ENCODE measurements at regions not wholly inside any gene's neighbourhood (a gene's known extent, or its start where the extent isn't known, plus 50 kb on each side); places are given as distances from the start of the nearest gene placed in this dataset.
"Not testable (repeated sequence)": the region's sequence is repeated elsewhere in the genome, so short reads cannot be mapped to it uniquely, and the experiment has no call there.

- Mint-ChIP-seq H3K9me3 (peaks cover 0 to 3% (median 3%) of the 10 kb centered on the region in 3 donors), H3K27ac (no peak overlapping the region), H3K4me3 (no peak overlapping the region), H3K36me3 (peaks cover 2% of the 10 kb centered on the region), H3K4me1 (no peaks in the 10 kb centered on the region), H3K27me3 (peaks cover 11% of the 10 kb centered on the region)
Measured at GRCh38 chr14:104476437-104476836, 103.1 kb upstream of the C14orf180 start.

GRCh38 chr14:104477117-104477623 lies 102.4 kb upstream of the C14orf180 start:
- peak overlapping the region in 1 of 3 donors; percentile 27 for H3K27ac Mint-ChIP-seq
- H3K4me3 Mint-ChIP-seq, result no peak overlapping the region
- H3K27me3 Mint-ChIP-seq, result peaks cover 11% of the 10 kb centered on the region
- no peaks in the 10 kb centered on the region for H3K4me1 Mint-ChIP-seq
- peaks cover 2% of the 10 kb centered on the region for H3K36me3 Mint-ChIP-seq
- H3K9me3 Mint-ChIP-seq, result peaks cover 0 to 9% (median 8%) of the 10 kb centered on the region in 3 donors

GRCh38 chr14:104477666-104478380 lies 101.7 kb upstream of the C14orf180 start:
- peaks cover 2% of the 10 kb centered on the region for H3K36me3 Mint-ChIP-seq
- peak overlapping the region in 1 of 3 donors; percentile 27 for H3K27ac Mint-ChIP-seq
- H3K4me3 Mint-ChIP-seq, result no peak overlapping the region
- H3K27me3 Mint-ChIP-seq, result peaks cover 11% of the 10 kb centered on the region
- peaks cover under 1 to 11% (median 10%) of the 10 kb centered on the region in 3 donors for H3K9me3 Mint-ChIP-seq
- no peaks in the 10 kb centered on the region for H3K4me1 Mint-ChIP-seq

- peaks cover 11% of the 10 kb centered on the region for H3K27me3 Mint-ChIP-seq
- no peaks in the 10 kb centered on the region for H3K4me1 Mint-ChIP-seq
- peaks cover 6 to 19% (median 16%) of the 10 kb centered on the region in 3 donors for H3K9me3 Mint-ChIP-seq
- peaks cover 2% of the 10 kb centered on the region for H3K36me3 Mint-ChIP-seq
- H3K4me3 Mint-ChIP-seq, result no peak overlapping the region
- H3K27ac Mint-ChIP-seq, result no peak overlapping the region
Measured at GRCh38 chr14:104478656-104479055, 100.9 kb upstream of the C14orf180 start.

GRCh38 chr14:104479901-104480300 lies 99.7 kb upstream of the C14orf180 start:
- H3K27ac Mint-ChIP-seq, result no peak overlapping the region
- peaks cover 11% of the 10 kb centered on the region for H3K27me3 Mint-ChIP-seq
- H3K4me3 Mint-ChIP-seq, result no peak overlapping the region
- H3K4me1 Mint-ChIP-seq, result no peaks in the 10 kb centered on the region
- peaks cover 6 to 23% (median 16%) of the 10 kb centered on the region in 3 donors for H3K9me3 Mint-ChIP-seq
- H3K36me3 Mint-ChIP-seq, result peaks cover 2% of the 10 kb centered on the region

GRCh38 chr14:104481323-104481722 lies 98.2 kb upstream of the C14orf180 start:
- no peak overlapping the region for H3K4me3 Mint-ChIP-seq
- H3K9me3 Mint-ChIP-seq, result peaks cover 6 to 23% (median 16%) of the 10 kb centered on the region in 3 donors
- H3K36me3 Mint-ChIP-seq, result peaks cover 2% of the 10 kb centered on the region
- H3K27me3 Mint-ChIP-seq, result peaks cover 15% of the 10 kb centered on the region
- no peaks in the 10 kb centered on the region for H3K4me1 Mint-ChIP-seq
- H3K27ac Mint-ChIP-seq, result no peak overlapping the region

GRCh38 chr14:104482017-104482416 lies 97.5 kb upstream of the C14orf180 start:
- not testable (repeated sequence) for H3K27ac Mint-ChIP-seq, H3K4me1 Mint-ChIP-seq, H3K36me3 Mint-ChIP-seq
- Mint-ChIP-seq H3K27me3 (peaks cover 22% of the 10 kb centered on the region), H3K9me3 (peaks cover 6 to 23% (median 16%) of the 10 kb centered on the region in 3 donors), H3K4me3 (peak overlapping the region in 1 of 4 donors; percentile 79)

- H3K4me3 Mint-ChIP-seq, result no peak overlapping the region
- H3K9me3 Mint-ChIP-seq, result peaks cover 6 to 20% (median 17%) of the 10 kb centered on the region in 3 donors
- peaks cover 17% of the 10 kb centered on the region for H3K27me3 Mint-ChIP-seq
- H3K36me3 Mint-ChIP-seq, result no peaks in the 10 kb centered on the region
- no peaks in the 10 kb centered on the region for H3K4me1 Mint-ChIP-seq
- H3K27ac Mint-ChIP-seq, result no peak overlapping the region
Measured at GRCh38 chr14:104486222-104486923, 93.2 kb upstream of the C14orf180 start.

GRCh38 chr14:104494483-104494882 lies 85.1 kb upstream of the C14orf180 start:
- peaks cover 4% of the 10 kb centered on the region for H3K27me3 Mint-ChIP-seq
- H3K36me3 Mint-ChIP-seq, result no peaks in the 10 kb centered on the region
- no peak overlapping the region for H3K27ac Mint-ChIP-seq
- H3K9me3 Mint-ChIP-seq, result peaks cover 0 to 15% (median 10%) of the 10 kb centered on the region in 3 donors
- no peaks in the 10 kb centered on the region for H3K4me1 Mint-ChIP-seq
- H3K4me3 Mint-ChIP-seq, result no peak overlapping the region

GRCh38 chr14:104496095-104496494 lies 83.5 kb upstream of the C14orf180 start:
- H3K27ac Mint-ChIP-seq, result no peak overlapping the region
- H3K9me3 Mint-ChIP-seq, result peaks cover 0 to 15% (median 10%) of the 10 kb centered on the region in 3 donors
- no peaks in the 10 kb centered on the region for H3K4me1 Mint-ChIP-seq
- no peaks in the 10 kb centered on the region for H3K36me3 Mint-ChIP-seq
- H3K4me3 Mint-ChIP-seq, result no peak overlapping the region
- peaks cover 4% of the 10 kb centered on the region for H3K27me3 Mint-ChIP-seq

- H3K27me3 Mint-ChIP-seq, result peaks cover 4% of the 10 kb centered on the region
- peaks cover 6 to 19% (median 19%) of the 10 kb centered on the region in 3 donors for H3K9me3 Mint-ChIP-seq
- no peak overlapping the region for H3K27ac Mint-ChIP-seq
- no peak overlapping the region for H3K4me3 Mint-ChIP-seq
- no peaks in the 10 kb centered on the region for H3K36me3 Mint-ChIP-seq
- no peaks in the 10 kb centered on the region for H3K4me1 Mint-ChIP-seq
Measured at GRCh38 chr14:104499784-104500760, 79.5 kb upstream of the C14orf180 start.

- Mint-ChIP-seq H3K36me3 (no peaks in the 10 kb centered on the region), H3K4me1 (no peaks in the 10 kb centered on the region), H3K27me3 (peaks cover 2% of the 10 kb centered on the region), H3K9me3 (peaks cover 6 to 15% (median 12%) of the 10 kb centered on the region in 3 donors), H3K27ac (no peak overlapping the region), H3K4me3 (no peak overlapping the region)
Measured at GRCh38 chr14:104502060-104502459, 77.5 kb upstream of the C14orf180 start.

GRCh38 chr14:104503691-104504090 lies 75.9 kb upstream of the C14orf180 start:
- H3K36me3 Mint-ChIP-seq, result no peaks in the 10 kb centered on the region
- no peak overlapping the region for H3K4me3 Mint-ChIP-seq
- no peaks in the 10 kb centered on the region for H3K4me1 Mint-ChIP-seq
- peaks cover 3% of the 10 kb centered on the region for H3K27me3 Mint-ChIP-seq
- H3K27ac Mint-ChIP-seq, result no peak overlapping the region
- H3K9me3 Mint-ChIP-seq, result peaks cover 8 to 20% (median 12%) of the 10 kb centered on the region in 3 donors

- Mint-ChIP-seq H3K36me3 (no peaks in the 10 kb centered on the region), H3K4me3 (no peak overlapping the region), H3K4me1 (no peaks in the 10 kb centered on the region), H3K27ac (no peak overlapping the region), H3K9me3 (peaks cover 8 to 18% (median 16%) of the 10 kb centered on the region in 3 donors), H3K27me3 (peaks cover 3% of the 10 kb centered on the region)
Measured at GRCh38 chr14:104504172-104504735, 75.3 kb upstream of the C14orf180 start.
